HUDEP-2 (cell line): ENCODE measurements at regions not wholly inside any gene's neighbourhood (a gene's known extent, or its start where the extent isn't known, plus 50 kb on each side); places are given as distances from the start of the nearest gene placed in this dataset.

Source experiments
- DNase-seq, 76 experiments: peaks; one replicate each; lab custom pipeline; 2025; ENCODE audit not compliant: unreplicated experiment in 76 of 76; lab: John Stamatoyannopoulos, UW

- no peak for DNase-seq
These were observed 510.9 kb downstream of the RPS24 start for GRCh38 chr10:78544423-78545090.

DNA sequence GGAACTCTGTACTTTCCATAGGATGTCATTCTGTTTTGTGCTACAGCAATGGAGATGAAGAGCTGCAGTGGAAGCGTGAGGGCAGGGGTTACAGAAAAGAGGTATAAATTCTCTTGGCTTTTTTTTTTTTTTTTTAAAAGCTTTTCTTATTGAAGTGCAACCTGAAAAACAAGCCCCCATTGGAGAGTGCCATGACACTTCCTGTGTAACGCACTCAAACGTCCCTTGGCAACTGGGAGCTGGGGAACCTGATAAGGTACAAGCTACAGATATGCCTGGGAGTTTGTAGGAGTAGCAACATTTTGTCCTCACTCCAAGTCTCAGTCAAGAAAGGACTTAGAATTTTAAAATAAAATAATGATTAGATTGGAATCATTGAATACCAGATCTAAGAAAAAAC is 512.1 kb downstream of the RPS24 start:
- no peak for DNase-seq

GRCh38 chr10:78547397-78547796 is 513.7 kb downstream of the RPS24 start:
- DNase-seq, result no peak

GRCh38 chr10:78547905-78548304 is 514.2 kb downstream of the RPS24 start:
- no peak for DNase-seq

- DNase-seq, result no peak
These were observed 514.7 kb downstream of the RPS24 start for GRCh38 chr10:78548369-78548768.

GRCh38 chr10:78549140-78549935 is 515.7 kb downstream of the RPS24 start:
- DNase-seq, result no peak

- DNase-seq, result no peak
These were observed 516.4 kb downstream of the RPS24 start for GRCh38 chr10:78550090-78550489.

DNA sequence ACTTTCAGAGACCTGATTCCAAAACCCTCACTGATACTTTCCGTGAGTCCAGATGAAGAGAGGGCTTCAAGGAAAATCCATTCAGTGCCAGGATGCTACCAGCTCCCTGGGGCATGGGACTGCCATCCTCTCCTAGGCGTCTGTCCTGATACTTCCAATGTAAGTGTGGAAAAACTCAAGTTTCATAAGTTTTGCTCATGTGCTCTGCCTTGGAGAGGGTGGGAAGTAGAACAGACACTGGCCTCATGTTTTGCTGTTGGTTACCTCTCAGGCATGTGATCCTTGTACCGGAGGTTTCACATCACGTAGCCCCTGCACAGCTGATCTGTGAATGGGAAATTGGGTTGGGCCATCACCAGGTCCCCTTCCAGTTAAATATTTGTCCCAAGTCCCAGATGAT is 517.1 kb downstream of the RPS24 start:
- no peak for DNase-seq

- no peak for DNase-seq
These were observed 517.4 kb upstream of the ZMIZ1 start for GRCh38 chr10:78551184-78552005.

- no peak for DNase-seq
These were observed 516.4 kb upstream of the ZMIZ1 start for GRCh38 chr10:78552261-78552811.

- no peak for DNase-seq
These were observed 515.0 kb upstream of the ZMIZ1 start for GRCh38 chr10:78553792-78554191.

DNA sequence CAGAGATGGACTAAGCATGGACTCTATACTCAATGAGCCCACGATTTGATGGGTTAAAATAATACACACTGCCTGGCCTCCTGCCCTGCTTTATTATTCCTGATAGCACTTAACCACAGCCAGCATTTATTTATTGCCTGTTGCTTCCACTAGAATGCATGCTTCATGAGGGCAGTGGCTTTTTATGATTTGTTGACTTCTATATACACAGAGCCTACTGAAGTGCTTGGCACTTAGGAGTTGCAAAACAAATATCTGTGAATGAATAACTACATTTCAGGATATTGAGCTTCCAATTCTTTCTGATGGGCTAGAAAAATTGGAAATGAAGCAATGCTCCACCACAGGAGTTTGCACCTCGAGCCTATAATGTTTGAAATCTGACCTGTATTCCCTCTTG is 513.6 kb upstream of the ZMIZ1 start:
- no peak for DNase-seq

DNA sequence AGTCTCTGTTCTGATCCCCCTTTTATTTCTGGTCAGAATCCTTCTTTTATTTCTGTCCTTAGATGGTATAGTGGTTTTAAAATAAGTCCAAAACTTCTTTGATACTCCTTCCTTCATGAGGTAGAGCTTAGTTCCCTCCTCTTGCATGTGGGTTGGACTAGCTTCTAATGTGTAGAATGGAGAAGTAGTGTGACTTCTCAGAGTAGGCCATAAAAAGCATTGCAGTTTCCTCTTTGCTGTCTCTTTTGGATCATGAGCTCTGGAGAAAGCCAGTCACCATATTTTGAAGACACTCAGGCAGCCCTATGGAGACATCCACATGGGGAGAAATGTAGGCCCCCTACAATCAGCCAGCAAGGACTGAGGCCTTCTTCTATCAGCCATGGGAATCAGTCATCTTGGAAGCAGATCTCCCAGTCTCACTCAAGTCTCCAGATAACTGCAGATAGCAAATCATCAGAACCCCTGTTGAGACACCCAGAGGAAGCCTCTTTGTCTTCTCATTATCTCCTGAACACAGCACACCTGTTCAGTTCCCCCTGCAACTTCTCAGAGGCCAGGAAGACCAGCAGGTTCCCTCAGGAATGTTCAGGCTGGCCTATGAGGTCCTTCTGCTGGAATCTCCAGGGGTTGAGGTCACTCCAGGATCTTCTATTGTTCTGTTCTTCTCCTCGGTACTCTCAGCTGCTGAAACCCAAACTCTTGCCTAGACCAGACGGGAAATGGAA is 511.9 kb upstream of the ZMIZ1 start:
- DNase-seq, result no peak

- no peak for DNase-seq
These were observed 511.3 kb upstream of the ZMIZ1 start for GRCh38 chr10:78557433-78557925.

DNA sequence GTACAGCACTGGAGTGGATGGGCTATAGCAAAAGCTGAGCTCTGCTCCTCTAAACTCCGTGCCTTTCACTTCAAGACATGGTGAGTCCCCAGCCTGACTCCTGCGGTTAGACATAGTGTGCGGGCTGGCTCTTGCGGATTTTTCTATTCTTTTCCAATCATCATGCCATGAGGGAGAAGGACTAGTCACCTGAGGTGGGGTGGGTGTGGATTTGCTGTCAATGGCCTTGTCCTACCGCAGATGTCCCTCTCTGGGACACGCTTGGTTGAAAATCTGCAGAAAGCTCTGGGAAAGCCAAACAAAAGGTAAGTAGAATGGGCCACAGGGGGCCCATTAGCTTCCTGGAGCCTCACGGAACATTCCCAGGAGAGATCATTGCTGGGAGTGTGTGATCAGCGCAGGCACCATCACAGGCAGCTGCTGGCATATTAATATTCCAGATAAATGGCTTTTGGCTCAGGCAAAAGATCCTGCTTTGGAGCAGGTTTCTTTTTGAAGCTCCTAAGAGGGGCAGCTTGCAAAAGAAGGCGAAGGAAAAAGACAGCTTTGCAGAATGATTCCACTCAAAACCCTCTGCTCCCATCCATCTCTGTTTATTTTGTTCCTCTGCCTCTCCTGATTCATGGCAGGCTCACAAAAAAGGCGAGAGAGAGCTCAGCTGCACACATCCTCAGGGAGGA is 509.0 kb upstream of the ZMIZ1 start:
- no peak for DNase-seq

- no peak for DNase-seq
These were observed 508.5 kb upstream of the ZMIZ1 start for GRCh38 chr10:78560341-78560688.

GRCh38 chr10:78563314-78563713 is 505.5 kb upstream of the ZMIZ1 start:
- no peak for DNase-seq

- DNase-seq, result no peak
These were observed 502.9 kb upstream of the ZMIZ1 start for GRCh38 chr10:78565841-78566240.

DNA sequence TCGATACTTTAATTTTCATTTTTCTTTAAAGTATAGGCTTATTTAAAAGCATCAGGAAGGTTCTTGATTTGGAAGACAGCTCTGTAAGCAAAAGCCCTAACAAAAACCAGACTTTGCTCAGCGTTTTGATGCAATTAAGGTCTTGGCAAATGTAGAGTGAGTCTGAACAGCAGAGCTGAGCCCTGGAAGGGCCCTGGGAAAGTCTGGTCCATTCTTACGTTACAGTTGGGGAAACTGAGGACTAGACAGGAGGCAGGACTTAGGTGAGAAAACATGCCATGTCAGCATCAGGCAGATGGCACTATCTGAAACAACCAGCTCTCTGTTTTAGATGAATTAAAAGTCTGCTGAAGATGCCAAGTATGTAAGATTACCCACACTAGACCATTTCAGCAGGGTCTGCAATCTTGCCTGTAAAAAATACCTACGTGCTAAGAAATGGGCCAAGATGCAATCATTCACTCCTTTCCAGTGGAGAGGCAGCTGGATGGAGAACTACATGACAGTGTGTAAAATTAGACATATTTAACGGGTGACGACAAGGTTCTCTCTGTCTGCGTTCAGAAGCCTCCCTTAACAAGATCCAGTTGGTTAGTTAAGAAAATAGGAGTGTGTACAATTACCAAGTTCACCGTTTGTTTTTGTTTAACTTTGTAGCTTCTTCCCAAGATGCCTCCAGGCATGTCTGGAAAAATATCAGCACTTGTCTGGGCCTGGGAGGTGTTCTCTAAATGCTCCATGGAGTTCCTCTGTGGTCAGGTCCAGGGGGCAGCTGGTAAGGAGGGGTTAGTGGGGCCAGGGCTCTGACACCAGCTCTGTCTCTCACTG is 502.3 kb upstream of the ZMIZ1 start:
- no peak for DNase-seq
